HG02938 (cell line): ENCODE measurements at regions not wholly inside any gene's neighbourhood (a gene's known extent, or its start where the extent isn't known, plus 50 kb on each side); places are given as distances from the start of the nearest gene placed in this dataset.

ENCODE experiments used
- ATAC-seq: cut with Tn5 transposase; IDR thresholded peaks from one replicate; pipeline ENCODE4 v1.9.1; 2021; ENCODE audit warnings: mild to moderate bottlenecking, moderate library complexity; ENCODE audit not compliant: unreplicated experiment

- ATAC-seq: no peak
Observed at GRCh38 chr7:136667584-136667983, 200.9 kb upstream of the CHRM2 start.

- no peak for ATAC-seq
Observed at GRCh38 chr7:136665878-136666509, 202.5 kb upstream of the CHRM2 start.

GRCh38 chr7:136664537-136664936 lies 203.9 kb upstream of the CHRM2 start:
- no peak for ATAC-seq

- no peak for ATAC-seq
Observed at GRCh38 chr7:136657482-136657921, 210.9 kb upstream of the CHRM2 start.

GRCh38 chr7:136656516-136656915 lies 211.9 kb upstream of the CHRM2 start:
- no peak for ATAC-seq

- no peak for ATAC-seq
Observed at GRCh38 chr7:136655414-136655813, 213.0 kb upstream of the CHRM2 start.

GRCh38 chr7:136654406-136654805 lies 214.0 kb upstream of the CHRM2 start:
- no peak for ATAC-seq

GRCh38 chr7:136652635-136653370 lies 215.6 kb upstream of the CHRM2 start:
- ATAC-seq: no peak

GRCh38 chr7:136640977-136641376 lies 227.5 kb upstream of the CHRM2 start:
- no peak for ATAC-seq

- no peak for ATAC-seq
Observed at GRCh38 chr7:136637813-136638212, 230.6 kb upstream of the CHRM2 start.

GRCh38 chr7:136635751-136636150 lies 232.7 kb upstream of the CHRM2 start:
- no peak for ATAC-seq

- ATAC-seq: no peak
Observed at GRCh38 chr7:136618818-136619217, 249.6 kb upstream of the CHRM2 start.

- ATAC-seq: no peak
Observed at GRCh38 chr7:136617176-136617575, 251.3 kb upstream of the CHRM2 start.

GRCh38 chr7:136605532-136606329 lies 262.7 kb upstream of the CHRM2 start:
- ATAC-seq: no peak

GRCh38 chr7:136601772-136602171 lies 266.7 kb upstream of the CHRM2 start:
- no peak for ATAC-seq

GRCh38 chr7:136600475-136600874 lies 268.0 kb upstream of the CHRM2 start:
- no peak for ATAC-seq

- ATAC-seq: no peak
Observed at GRCh38 chr7:136594739-136595144, 273.7 kb upstream of the CHRM2 start.

- ATAC-seq: no peak
Observed at GRCh38 chr7:136588216-136588615, 280.2 kb upstream of the CHRM2 start.

GRCh38 chr7:136585954-136586670 lies 282.3 kb upstream of the CHRM2 start:
- ATAC-seq: no peak

GRCh38 chr7:136566491-136566890 lies 302.0 kb upstream of the CHRM2 start:
- no peak for ATAC-seq

- no peak for ATAC-seq
Observed at GRCh38 chr7:136555933-136556332, 312.5 kb upstream of the CHRM2 start.
